Hematopoietic multipotent progenitor cell treated with erythropoietin and hydrocortisone succinate and interleukin-3 and kit ligand, for 4 days (in vitro differentiated cells): ENCODE measurements at regions not wholly inside any gene's neighbourhood (a gene's known extent, or its start where the extent isn't known, plus 50 kb on each side); places are given as distances from the start of the nearest gene placed in this dataset.
"Not testable (repeated sequence)": the region's sequence is repeated elsewhere in the genome, so short reads cannot be mapped to it uniquely, and the experiment has no call there.

Experiments
- DNase-seq: peaks from one replicate; pipeline ENCODE4 v3.0.0-alpha.2; 2015

GRCh38 chr5:89377767-89378455, 494.9 kb upstream of the MEF2C start:
- DNase-seq, result no peak

GRCh38 chr5:89374818-89375521, 492.0 kb upstream of the MEF2C start:
- no peak for DNase-seq

GRCh38 chr5:89374144-89374784, 491.3 kb upstream of the MEF2C start:
- DNase-seq, result no peak

- DNase-seq, result no peak
These were observed 489.2 kb upstream of the MEF2C start for GRCh38 chr5:89372176-89372575.

- DNase-seq, result no peak
These were observed 488.7 kb upstream of the MEF2C start for GRCh38 chr5:89371646-89372045.

GRCh38 chr5:89359046-89359445, 476.1 kb upstream of the MEF2C start:
- no peak for DNase-seq

- no peak for DNase-seq
These were observed 471.0 kb upstream of the MEF2C start for GRCh38 chr5:89353837-89354551.

- no peak for DNase-seq
These were observed 469.0 kb upstream of the MEF2C start for GRCh38 chr5:89351975-89352374.

- DNase-seq, result no peak
These were observed 468.2 kb upstream of the MEF2C start for GRCh38 chr5:89351222-89351621.

GRCh38 chr5:89350684-89351083, 467.7 kb upstream of the MEF2C start:
- peak; percentile 23 for DNase-seq

GRCh38 chr5:89349246-89349980, 466.4 kb upstream of the MEF2C start:
- no peak for DNase-seq

- no peak for DNase-seq
These were observed 463.6 kb upstream of the MEF2C start for GRCh38 chr5:89346573-89346972.

- DNase-seq, result peak; percentile 60
These were observed 460.7 kb upstream of the MEF2C start for GRCh38 chr5:89343666-89344065.

- no peak for DNase-seq
These were observed 459.3 kb upstream of the MEF2C start for GRCh38 chr5:89342106-89342876.

GRCh38 chr5:89338935-89339334, 456.0 kb upstream of the MEF2C start:
- DNase-seq, result no peak

- no peak for DNase-seq
These were observed 453.1 kb upstream of the MEF2C start for GRCh38 chr5:89336111-89336510.

- DNase-seq, result no peak
These were observed 447.2 kb upstream of the MEF2C start for GRCh38 chr5:89330140-89330539.

- no peak for DNase-seq
These were observed 444.6 kb upstream of the MEF2C start for GRCh38 chr5:89327608-89328007.

- DNase-seq, result no peak
These were observed 442.0 kb upstream of the MEF2C start for GRCh38 chr5:89324990-89325389.

GRCh38 chr5:89320421-89321277, 437.7 kb upstream of the MEF2C start:
- DNase-seq, result no peak

GRCh38 chr5:89317838-89318237, 434.9 kb upstream of the MEF2C start:
- not testable (repeated sequence) for DNase-seq
